Loucy (cell line): ENCODE measurements at regions not wholly inside any gene's neighbourhood (a gene's known extent, or its start where the extent isn't known, plus 50 kb on each side); places are given as distances from the start of the nearest gene placed in this dataset.

ENCODE experiments used
- CTCF ChIP-seq: fragments of 200-600 bp; sonication (generic); conservative IDR thresholded peaks from 2 replicates; pipeline ENCODE4 v1.5.1; 2014; ENCODE audit warnings: mild to moderate bottlenecking, antibody characterized with exemption, low read length
- EZH2phosphoT487 ChIP-seq: fragments of 200-600 bp; IDR thresholded peaks from 2 replicates; pipeline ENCODE4 v1.6.1; 2018; ENCODE audit warnings: antibody characterized with exemption, mild to moderate bottlenecking, moderate library complexity, borderline replicate concordance

DNA sequence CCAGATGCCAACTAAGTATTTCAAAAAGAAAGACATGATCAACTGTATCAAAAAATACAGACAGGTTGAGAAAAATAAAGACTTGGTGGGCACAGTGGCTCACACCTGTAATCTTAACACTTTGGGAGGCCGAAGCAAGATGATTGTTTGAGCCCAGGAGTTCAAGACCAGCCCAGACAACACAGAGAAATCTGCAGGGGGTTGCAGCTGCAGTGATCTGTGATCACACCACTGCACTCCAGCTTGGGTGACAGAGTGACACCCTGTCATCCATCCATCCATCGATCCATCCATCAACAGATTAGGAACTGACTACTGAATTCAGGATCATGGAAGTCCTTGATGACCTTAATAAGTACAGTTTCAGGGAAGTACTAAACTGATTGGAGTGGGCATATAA, 65.0 kb upstream of the RPS13 start:
- no peak for TF ChIP-seq CTCF
- TF ChIP-seq EZH2phosphoT487, result no peak
